ENCODE measurements at regions not wholly inside any gene's neighbourhood (a gene's known extent, or its start where the extent isn't known, plus 50 kb on each side); places are given as distances from the start of the nearest gene placed in this dataset.

- no peak for TF ChIP-seq ASH2L (IDR thresholded peaks at IDR 0.05; ENCODE audit: borderline replicate concordance, low read depth)
- TF ChIP-seq CTCF (IDR thresholded peaks at IDR 0.05 in 2 of 3, conservative IDR thresholded peaks at IDR 0.05 in 1 of 3; ENCODE audit: control insufficient read depth in 2 of 3, extremely low read depth in 1 of 3, insufficient read depth in 1 of 3, low read depth in 3 of 3, low read length in 3 of 3): no peak
- TF ChIP-seq EP300 (IDR thresholded peaks at IDR 0.05; ENCODE audit: borderline replicate concordance in 1 of 2, control insufficient read depth in 1 of 2, low read depth in 2 of 2, low read length in 2 of 2): no peak
Observed at GRCh38 chr3:162699291-162699690, 1202.7 kb downstream of the OTOL1 start.
